Activated CD4-positive, alpha-beta T cell treated with anti-CD3 and anti-CD28 coated beads, Interleukin-2, Interleukin-6, amounts not matched to agents 100 ng/mL and 50 ng/mL, durations not matched to agents 16 hours and 8 hours (primary cell): ENCODE measurements at regions not wholly inside any gene's neighbourhood (a gene's known extent, or its start where the extent isn't known, plus 50 kb on each side); places are given as distances from the start of the nearest gene placed in this dataset.

Experiments used
- DNase-seq: peaks from one replicate; pipeline ENCODE4 v3.0.0-alpha.2; 2020

GRCh38 chr16:62700426-62701294 is 664.4 kb upstream of the CDH8 start:
- no peak for DNase-seq

GRCh38 chr16:62692685-62693084 is 656.4 kb upstream of the CDH8 start:
- no peak for DNase-seq

GRCh38 chr16:62681819-62682218 is 645.6 kb upstream of the CDH8 start:
- no peak for DNase-seq

GRCh38 chr16:62678796-62679195 is 642.6 kb upstream of the CDH8 start:
- DNase-seq = no peak

GRCh38 chr16:62676306-62676705 is 640.1 kb upstream of the CDH8 start:
- DNase-seq = no peak

- DNase-seq = no peak
Measured at GRCh38 chr16:62665269-62665668, 629.0 kb upstream of the CDH8 start.

GRCh38 chr16:62664566-62664965 is 628.3 kb upstream of the CDH8 start:
- DNase-seq = no peak

- no peak for DNase-seq
Measured at GRCh38 chr16:62661435-62661834, 625.2 kb upstream of the CDH8 start.

GRCh38 chr16:62657116-62657515 is 620.9 kb upstream of the CDH8 start:
- no peak for DNase-seq

GRCh38 chr16:62652441-62653120 is 616.3 kb upstream of the CDH8 start:
- DNase-seq = no peak

- no peak for DNase-seq
Measured at GRCh38 chr16:62648256-62648655, 612.0 kb upstream of the CDH8 start.

GRCh38 chr16:62644030-62644812 is 608.0 kb upstream of the CDH8 start:
- DNase-seq = no peak

GRCh38 chr16:62642677-62643076 is 606.4 kb upstream of the CDH8 start:
- DNase-seq = no peak

GRCh38 chr16:62639890-62640289 is 603.7 kb upstream of the CDH8 start:
- DNase-seq = no peak

GRCh38 chr16:62638964-62639870 is 603.0 kb upstream of the CDH8 start:
- no peak for DNase-seq

- DNase-seq = no peak
Measured at GRCh38 chr16:62638324-62638911, 602.2 kb upstream of the CDH8 start.

GRCh38 chr16:62625326-62625725 is 589.1 kb upstream of the CDH8 start:
- DNase-seq = no peak

- no peak for DNase-seq
Measured at GRCh38 chr16:62620275-62620674, 584.0 kb upstream of the CDH8 start.

GRCh38 chr16:62615526-62615925 is 579.3 kb upstream of the CDH8 start:
- no peak for DNase-seq

- no peak for DNase-seq
Measured at GRCh38 chr16:62610291-62610690, 574.1 kb upstream of the CDH8 start.

GRCh38 chr16:62602790-62603189 is 566.6 kb upstream of the CDH8 start:
- no peak for DNase-seq

GRCh38 chr16:62597875-62598274 is 561.6 kb upstream of the CDH8 start:
- no peak for DNase-seq
